ENCODE measurements at regions not wholly inside any gene's neighbourhood (a gene's known extent, or its start where the extent isn't known, plus 50 kb on each side); places are given as distances from the start of the nearest gene placed in this dataset.

DNA sequence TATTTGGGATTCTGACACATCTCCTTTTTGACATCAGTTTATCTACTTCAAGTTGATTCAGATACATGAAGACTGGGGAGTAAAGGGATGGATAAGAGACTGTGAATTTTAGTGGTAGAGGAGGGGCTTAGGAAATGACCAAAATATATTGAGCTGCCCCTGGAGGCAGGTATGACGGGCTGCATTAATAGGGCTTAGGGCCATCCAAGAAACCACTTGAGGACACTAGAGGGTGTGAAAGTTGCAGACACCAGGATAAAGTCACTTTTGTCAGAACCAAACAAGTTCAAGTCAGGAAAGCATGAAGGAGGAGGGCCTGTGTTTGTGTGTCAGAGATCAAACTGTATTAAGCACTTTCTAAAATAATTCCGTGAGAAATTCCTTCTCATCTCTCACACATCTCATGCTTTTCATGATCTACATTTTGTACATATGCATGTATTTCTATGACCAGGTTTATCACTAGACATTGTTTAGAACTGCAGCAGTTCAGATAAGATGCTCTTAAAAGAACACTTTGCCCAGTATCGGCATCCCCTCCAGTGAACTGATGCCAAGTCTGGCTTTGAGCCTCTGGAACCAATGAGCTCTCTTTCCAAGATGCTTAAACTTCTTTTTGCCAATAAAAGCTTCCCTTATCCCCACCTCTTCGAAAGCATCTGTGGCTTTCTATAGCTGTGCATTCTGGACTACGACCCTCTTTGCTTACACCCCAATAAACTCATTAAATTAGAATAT is 136.9 kb downstream of the SLC38A1 start:
- DNase-seq (ENCODE audit: low read depth): no peak

GRCh38 chr12:46127656-46128055 is 137.3 kb upstream of the SCAF11 start:
- DNase-seq (ENCODE audit: low read depth): no peak

DNA sequence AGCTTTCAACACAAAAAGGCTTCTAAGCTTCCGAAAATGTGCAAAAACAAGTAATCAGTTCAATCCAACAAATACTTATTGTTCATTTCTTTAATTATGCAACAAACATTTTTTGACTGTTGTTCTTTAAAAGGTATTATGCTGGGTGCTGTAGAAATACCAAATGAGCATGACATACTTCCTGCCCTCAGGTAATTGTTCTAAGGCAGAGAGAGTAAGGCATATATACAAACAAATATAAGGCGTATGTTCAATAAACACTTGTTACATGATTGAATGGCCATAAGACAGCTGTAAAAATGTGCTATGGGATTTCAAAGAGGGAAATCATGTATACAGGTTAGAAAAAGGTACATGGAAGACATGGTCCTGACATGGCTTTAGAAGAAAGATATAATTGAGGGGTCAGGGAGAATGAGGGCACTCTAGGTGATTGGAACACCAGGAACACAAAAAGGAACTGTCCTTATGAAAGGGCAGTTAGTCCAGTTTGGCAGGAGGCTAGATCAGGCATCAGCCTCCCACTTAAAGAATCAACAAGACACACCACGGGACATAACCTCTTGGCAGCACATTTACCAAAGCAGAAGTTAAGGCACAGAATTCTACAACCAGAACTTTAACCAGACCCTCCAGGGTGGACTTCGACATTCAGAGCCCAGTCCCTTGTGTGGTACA is 135.8 kb upstream of the SCAF11 start:
- no peak for DNase-seq (ENCODE audit: low read depth)

DNA sequence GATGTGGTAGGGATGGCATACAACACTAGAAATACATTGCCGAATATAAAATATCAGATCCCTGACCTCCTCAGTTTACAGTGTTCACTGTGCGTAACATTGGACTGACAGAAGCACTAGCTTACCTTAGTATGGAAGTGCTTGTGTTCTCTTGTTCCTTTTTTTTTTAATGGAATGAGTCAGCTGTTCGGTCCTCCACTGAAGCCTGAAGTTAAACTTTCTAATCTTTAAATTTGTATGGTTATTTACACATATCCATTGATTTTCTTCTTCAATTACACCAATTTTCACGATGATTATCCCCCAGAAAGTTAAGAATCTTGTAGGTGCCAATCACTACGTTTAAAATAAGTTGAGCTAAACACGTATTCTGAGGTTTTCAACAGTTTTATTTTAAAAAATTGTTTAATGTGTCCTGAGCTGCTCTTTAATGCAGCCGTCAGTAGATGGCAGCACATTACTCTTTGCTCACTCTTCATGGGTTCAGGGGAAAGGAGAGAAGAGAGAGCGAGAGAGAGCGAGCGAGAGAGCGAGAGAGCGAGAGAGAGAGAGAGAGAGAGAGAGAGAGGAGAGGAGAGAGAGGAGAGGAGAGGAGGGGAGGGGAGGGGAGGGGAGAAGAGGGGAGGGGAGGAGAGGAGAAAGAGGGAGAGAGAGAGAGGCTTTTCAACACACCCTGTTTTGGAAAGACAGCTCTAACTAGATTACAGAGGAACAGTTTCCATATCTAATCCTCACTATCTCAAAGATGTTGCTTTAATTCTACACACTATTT is 134.7 kb upstream of the SCAF11 start:
- peak; percentile 72 for DNase-seq (ENCODE audit: low read depth)

DNA sequence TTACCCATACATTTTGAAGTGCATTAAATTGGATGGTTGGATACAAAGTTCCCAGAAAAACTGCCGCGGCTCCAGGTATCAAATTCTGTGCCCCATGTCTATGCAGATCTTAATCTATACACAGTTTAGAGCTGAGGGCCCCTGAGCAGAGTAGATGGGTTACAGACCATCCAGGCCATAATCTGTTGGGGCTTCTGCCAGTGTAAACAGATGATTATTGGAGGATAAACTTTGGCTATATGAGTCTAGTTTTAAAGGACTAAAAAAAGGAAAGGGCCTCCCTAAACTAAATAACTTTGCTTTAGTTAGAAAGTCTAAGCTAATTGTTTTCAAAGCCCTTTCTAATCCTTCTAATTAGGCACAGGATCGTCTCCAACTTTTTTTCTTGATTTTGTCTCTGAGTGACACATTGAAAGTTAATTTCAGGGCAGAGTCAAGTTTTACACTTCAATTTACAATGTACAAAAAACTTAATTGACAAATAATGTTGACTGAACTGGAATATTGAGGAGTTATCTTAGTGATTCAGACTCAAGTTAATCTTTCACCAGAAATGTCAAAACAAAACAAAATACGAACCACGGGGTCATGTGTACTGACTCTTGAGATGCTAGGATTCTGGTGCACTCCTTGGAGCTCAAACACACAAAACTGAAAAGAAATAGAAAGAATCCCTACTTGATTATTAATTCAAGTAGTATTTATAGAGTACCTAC is 133.9 kb upstream of the SCAF11 start:
- DNase-seq (ENCODE audit: low read depth): no peak

DNA sequence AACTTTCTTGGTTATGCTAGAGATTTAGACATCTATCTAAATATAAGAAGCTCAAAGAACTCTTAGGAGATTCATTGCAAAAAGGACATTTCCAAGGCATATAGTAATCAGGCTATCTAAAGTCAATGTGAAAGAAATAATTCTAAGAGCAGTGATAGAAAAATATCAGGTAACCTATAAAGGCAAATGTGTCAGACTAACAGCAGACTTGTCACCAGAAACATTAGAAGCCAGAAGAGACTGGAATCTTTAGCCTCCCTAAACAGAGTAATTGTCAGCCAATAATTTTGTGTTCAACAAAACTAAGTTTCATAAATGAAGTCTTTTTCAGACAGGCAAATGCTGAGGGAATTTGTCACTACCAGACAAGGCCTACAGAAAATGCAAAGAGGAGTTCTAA is 122.0 kb upstream of the SCAF11 start:
- DNase-seq (ENCODE audit: low read depth): no peak

GRCh38 chr12:46111715-46112114 is 121.3 kb upstream of the SCAF11 start:
- no peak for DNase-seq (ENCODE audit: low read depth)

- DNase-seq (ENCODE audit: low read depth): no peak
Observed at GRCh38 chr12:46110928-46111699, 120.7 kb upstream of the SCAF11 start.

GRCh38 chr12:46110223-46110611 is 119.8 kb upstream of the SCAF11 start:
- no peak for DNase-seq (ENCODE audit: low read depth)

DNA sequence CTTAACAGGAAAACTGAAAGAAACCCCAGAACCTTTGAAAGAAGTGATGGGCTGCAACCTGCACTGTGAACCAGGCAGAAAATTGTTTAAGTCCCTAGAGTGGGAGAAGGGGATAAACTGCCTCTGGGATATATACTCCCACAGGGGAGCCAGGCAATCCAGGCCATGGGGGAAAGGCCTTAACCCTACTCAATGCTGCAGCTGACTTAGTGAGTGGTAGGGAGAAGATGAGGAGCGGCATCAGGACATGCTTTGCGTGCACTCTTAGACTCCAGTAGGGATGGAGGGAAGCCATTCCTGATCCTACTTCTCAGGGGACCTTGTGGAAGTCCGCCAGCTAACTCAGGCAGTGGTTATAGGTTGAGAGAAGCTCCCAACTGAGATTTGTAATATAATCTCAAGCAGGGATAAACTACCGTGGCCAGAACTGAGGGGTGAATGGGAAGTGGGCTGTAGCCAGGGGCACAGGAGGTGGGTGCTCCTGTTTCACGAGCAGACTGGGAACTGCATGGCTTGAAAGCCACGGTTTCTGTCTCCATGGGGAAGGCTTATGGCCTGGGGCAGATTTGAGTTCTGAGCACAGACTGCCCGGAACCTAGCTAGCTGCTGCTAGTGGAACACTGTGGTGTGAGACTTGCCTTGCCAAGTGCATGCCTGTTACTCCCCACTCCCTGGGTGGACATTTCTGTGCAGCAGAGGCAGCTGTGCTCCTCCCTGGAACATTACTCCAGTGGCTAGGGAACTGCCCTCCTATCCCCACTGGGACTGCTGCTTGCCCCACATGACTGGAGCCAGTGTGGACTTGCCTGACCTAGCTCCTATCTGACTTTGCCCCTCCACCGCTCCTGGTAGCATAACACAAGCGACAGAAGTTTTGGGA is 119.2 kb upstream of the SCAF11 start:
- DNase-seq (ENCODE audit: low read depth): no peak

GRCh38 chr12:46108721-46109120 is 118.3 kb upstream of the SCAF11 start:
- no peak for DNase-seq (ENCODE audit: low read depth)

DNA sequence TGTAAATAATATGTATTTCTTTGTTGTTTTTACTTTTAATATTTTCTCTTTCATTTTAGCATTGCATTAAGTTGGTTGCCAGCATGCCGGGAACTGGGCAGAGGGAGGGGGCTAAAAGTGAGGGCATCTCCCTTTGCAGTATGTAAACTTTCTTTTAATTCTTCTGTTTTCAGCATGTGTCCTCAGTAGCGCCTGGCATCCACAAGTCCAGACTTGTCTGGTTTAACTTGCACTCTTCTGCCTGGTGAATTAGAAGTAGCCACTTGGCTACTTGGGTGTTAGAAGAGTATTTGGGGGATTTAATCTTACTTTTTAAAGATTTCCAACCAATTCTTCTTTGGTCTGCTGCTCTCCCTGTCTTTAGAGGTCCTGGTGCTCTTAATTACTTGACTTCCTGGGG is 117.2 kb upstream of the SCAF11 start:
- no peak for DNase-seq (ENCODE audit: low read depth)

GRCh38 chr12:46105735-46106134 is 115.4 kb upstream of the SCAF11 start:
- DNase-seq (ENCODE audit: low read depth): no peak

- DNase-seq (ENCODE audit: low read depth): no peak
Observed at GRCh38 chr12:46103559-46104383, 113.4 kb upstream of the SCAF11 start.

- DNase-seq (ENCODE audit: low read depth): no peak
Observed at GRCh38 chr12:46101485-46101869, 111.1 kb upstream of the SCAF11 start.

GRCh38 chr12:46100551-46101484 is 110.4 kb upstream of the SCAF11 start:
- no peak for DNase-seq (ENCODE audit: low read depth)

- no peak for DNase-seq (ENCODE audit: low read depth)
Observed at GRCh38 chr12:46089414-46090162, 99.2 kb upstream of the SCAF11 start.

- no peak for DNase-seq (ENCODE audit: low read depth)
Observed at GRCh38 chr12:46087916-46088439, 97.6 kb upstream of the SCAF11 start.

Data from non-pigmented ciliary epithelial cell (primary cell).